ENCODE measurements at regions not wholly inside any gene's neighbourhood (a gene's known extent, or its start where the extent isn't known, plus 50 kb on each side); places are given as distances from the start of the nearest gene placed in this dataset.

DNA sequence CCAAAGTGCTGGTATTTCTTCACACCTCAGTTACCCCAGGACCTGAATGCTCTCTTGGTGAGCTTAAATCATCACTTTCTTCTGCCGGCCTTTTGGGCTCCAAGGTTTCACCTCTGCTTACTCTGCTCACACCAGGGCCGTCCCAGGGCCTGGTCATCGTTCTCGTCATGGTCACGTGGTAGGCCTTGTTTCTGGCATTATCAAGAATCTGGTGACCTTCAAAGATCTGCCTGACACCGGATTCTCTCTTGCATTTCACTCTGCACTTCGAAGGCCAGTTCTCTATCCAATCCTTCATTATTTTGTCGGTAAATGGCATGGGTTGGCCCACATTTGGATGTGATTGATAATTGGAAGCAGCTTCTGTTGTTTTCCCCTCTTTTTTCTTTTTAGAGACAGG, 80.5 kb downstream of the HRH4 start (continued):
- TF ChIP-seq, protein P1, sequence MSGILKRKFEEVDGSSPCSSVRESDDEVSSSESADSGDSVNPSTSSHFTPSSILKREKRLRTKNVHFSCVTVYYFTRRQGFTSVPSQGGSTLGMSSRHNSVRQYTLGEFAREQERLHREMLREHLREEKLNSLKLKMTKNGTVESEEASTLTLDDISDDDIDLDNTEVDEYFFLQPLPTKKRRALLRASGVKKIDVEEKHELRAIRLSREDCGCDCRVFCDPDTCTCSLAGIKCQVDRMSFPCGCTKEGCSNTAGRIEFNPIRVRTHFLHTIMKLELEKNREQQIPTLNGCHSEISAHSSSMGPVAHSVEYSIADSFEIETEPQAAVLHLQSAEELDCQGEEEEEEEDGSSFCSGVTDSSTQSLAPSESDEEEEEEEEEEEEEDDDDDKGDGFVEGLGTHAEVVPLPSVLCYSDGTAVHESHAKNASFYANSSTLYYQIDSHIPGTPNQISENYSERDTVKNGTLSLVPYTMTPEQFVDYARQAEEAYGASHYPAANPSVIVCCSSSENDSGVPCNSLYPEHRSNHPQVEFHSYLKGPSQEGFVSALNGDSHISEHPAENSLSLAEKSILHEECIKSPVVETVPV (CRISPR knock-in tag; IDR thresholded peaks at IDR 0.05), result no peak
- TF ChIP-seq SNAI2 (CRISPR knock-in tag; IDR thresholded peaks at IDR 0.05) (no peak), ISL1 (CRISPR knock-in tag; IDR thresholded peaks at IDR 0.05) (no peak), ARNTL (CRISPR knock-in tag; IDR thresholded peaks at IDR 0.05; ENCODE audit: borderline replicate concordance, low read depth) (no peak)

DNA sequence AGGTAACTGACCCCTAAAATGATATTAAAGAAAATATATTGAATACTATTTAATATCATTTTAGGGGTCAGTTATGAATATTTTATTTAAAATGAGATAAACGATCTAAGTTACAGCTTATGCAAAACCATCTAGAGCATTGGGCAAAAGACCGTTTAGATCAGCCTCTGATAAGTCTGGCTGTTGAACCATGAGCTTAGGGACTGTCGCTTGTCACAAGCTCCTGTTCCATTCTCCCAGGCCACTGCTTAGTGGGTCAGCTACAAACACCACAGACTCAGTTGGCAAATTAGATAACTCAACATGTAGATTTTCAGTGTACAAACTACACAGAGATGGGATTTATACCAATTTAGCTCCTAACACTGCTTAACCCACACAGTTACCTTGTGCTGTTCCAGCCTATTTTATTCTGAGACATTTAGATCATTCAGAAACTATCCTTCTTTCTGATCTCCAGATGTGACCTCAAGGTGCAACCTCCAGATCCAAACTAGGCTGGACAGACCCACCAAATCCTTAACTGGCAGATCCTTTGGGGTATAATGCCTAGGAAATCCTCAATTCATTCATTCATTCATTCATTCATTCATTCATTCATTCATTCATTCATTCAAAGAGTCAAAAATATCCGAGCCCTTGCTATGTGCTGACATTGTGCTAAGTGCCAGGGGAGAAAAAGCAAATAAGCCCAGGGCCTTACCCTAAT, 82.8 kb downstream of the HRH4 start:
- ATAC-seq, result no peak
- no peak for TF ChIP-seq SNAI2 (CRISPR knock-in tag; IDR thresholded peaks at IDR 0.05)
- TF ChIP-seq ESRRG (CRISPR knock-in tag; IDR thresholded peaks at IDR 0.05), result no peak
- TF ChIP-seq ARNTL (CRISPR knock-in tag; IDR thresholded peaks at IDR 0.05; ENCODE audit: borderline replicate concordance, low read depth), result no peak
- TF ChIP-seq, protein P2, sequence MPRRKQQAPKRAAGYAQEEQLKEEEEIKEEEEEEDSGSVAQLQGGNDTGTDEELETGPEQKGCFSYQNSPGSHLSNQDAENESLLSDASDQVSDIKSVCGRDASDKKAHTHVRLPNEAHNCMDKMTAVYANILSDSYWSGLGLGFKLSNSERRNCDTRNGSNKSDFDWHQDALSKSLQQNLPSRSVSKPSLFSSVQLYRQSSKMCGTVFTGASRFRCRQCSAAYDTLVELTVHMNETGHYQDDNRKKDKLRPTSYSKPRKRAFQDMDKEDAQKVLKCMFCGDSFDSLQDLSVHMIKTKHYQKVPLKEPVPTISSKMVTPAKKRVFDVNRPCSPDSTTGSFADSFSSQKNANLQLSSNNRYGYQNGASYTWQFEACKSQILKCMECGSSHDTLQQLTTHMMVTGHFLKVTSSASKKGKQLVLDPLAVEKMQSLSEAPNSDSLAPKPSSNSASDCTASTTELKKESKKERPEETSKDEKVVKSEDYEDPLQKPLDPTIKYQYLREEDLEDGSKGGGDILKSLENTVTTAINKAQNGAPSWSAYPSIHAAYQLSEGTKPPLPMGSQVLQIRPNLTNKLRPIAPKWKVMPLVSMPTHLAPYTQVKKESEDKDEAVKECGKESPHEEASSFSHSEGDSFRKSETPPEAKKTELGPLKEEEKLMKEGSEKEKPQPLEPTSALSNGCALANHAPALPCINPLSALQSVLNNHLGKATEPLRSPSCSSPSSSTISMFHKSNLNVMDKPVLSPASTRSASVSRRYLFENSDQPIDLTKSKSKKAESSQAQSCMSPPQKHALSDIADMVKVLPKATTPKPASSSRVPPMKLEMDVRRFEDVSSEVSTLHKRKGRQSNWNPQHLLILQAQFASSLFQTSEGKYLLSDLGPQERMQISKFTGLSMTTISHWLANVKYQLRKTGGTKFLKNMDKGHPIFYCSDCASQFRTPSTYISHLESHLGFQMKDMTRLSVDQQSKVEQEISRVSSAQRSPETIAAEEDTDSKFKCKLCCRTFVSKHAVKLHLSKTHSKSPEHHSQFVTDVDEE (CRISPR knock-in tag; IDR thresholded peaks at IDR 0.05), result no peak
- no peak for TF ChIP-seq ISL1 (CRISPR knock-in tag; IDR thresholded peaks at IDR 0.05)
- no peak for TF ChIP-seq ZNF565 (CRISPR knock-in tag; conservative IDR thresholded peaks at IDR 0.05; ENCODE audit: low read depth)
- no peak for TF ChIP-seq RARB (CRISPR knock-in tag; IDR thresholded peaks at IDR 0.05)
- TF ChIP-seq TOX (CRISPR knock-in tag; IDR thresholded peaks at IDR 0.05; ENCODE audit: borderline replicate concordance), result no peak

DNA sequence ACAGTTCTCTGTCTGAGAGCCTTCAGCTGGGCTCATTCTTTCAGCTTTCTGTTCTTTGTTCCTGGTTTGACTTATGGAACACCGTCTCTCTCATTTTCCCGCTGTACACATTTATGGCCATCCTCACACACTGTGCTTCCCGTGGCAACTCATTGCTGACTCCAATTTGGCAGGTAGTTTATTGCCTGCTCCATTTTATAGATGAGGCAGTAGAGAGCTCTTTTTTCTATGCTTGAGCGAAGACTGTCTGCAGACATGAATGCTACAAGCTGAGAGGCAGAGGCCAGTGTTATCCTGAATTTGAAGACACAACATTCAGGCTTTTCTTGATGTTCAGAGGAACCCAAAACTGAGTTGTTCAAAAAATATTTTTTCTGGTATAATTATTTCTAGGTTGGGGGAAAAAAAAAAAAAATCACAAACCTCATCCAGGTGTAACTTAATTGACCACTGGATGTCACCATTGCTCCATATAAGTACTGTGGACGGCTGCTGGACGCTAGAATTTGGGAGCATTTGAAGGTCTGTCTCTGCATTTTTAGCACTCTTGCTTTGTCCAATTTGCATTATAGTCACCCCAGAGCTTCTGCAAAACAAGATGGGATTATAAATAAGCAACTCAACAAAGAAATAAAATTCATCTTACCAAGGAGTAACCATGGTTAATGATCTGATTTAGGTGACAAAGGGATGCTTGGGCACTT, 83.5 kb downstream of the HRH4 start:
- TF ChIP-seq ZNF70 (CRISPR knock-in tag; IDR thresholded peaks at IDR 0.05), result no peak
- TF ChIP-seq ZNF8 (CRISPR knock-in tag; IDR thresholded peaks at IDR 0.05), result no peak
- TF ChIP-seq, protein P1 (CRISPR knock-in tag; IDR thresholded peaks at IDR 0.05), result no peak
- TF ChIP-seq, protein P3, sequence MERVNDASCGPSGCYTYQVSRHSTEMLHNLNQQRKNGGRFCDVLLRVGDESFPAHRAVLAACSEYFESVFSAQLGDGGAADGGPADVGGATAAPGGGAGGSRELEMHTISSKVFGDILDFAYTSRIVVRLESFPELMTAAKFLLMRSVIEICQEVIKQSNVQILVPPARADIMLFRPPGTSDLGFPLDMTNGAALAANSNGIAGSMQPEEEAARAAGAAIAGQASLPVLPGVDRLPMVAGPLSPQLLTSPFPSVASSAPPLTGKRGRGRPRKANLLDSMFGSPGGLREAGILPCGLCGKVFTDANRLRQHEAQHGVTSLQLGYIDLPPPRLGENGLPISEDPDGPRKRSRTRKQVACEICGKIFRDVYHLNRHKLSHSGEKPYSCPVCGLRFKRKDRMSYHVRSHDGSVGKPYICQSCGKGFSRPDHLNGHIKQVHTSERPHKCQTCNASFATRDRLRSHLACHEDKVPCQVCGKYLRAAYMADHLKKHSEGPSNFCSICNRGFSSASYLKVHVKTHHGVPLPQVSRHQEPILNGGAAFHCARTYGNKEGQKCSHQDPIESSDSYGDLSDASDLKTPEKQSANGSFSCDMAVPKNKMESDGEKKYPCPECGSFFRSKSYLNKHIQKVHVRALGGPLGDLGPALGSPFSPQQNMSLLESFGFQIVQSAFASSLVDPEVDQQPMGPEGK (CRISPR knock-in tag; IDR thresholded peaks at IDR 0.05; ENCODE audit: borderline replicate concordance), result no peak
- no peak for TF ChIP-seq TCF4 (CRISPR knock-in tag; IDR thresholded peaks at IDR 0.05; ENCODE audit: borderline replicate concordance)
- TF ChIP-seq GLIS3 (CRISPR knock-in tag; IDR thresholded peaks at IDR 0.05), result no peak
- no peak for TF ChIP-seq OSR1 (CRISPR knock-in tag; IDR thresholded peaks at IDR 0.05)
- TF ChIP-seq ARNTL (CRISPR knock-in tag; IDR thresholded peaks at IDR 0.05; ENCODE audit: borderline replicate concordance, low read depth), result no peak
- no peak for TF ChIP-seq BACH2 (CRISPR knock-in tag; IDR thresholded peaks at IDR 0.05; ENCODE audit: borderline replicate concordance)
- no peak for TF ChIP-seq CSDC2 (CRISPR knock-in tag; IDR thresholded peaks at IDR 0.05)
- no peak for ATAC-seq

DNA sequence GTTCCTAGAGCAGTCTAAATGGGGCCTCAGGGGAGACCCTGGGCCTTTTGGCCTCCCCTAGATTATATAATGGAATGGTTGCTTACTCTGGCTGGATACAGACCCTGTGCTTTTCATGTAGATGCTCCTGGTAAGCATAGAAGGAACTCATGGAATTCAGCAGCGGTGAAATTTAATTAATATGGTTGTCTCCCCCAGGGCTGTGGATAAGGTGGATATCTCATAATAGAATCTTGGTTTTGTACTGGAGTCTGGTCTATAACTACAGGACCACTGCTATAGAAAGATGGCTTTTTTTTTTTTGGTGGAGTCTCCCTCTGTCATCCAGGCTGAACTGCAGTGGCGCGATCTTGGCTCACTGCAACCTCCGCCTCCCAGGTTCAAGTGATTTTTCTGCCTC, 84.5 kb downstream of the HRH4 start:
- TF ChIP-seq ZC3H10 (CRISPR knock-in tag; IDR thresholded peaks at IDR 0.05) (no peak), TOX (CRISPR knock-in tag; IDR thresholded peaks at IDR 0.05; ENCODE audit: borderline replicate concordance) (no peak)
- TF ChIP-seq, protein P2 (CRISPR knock-in tag; IDR thresholded peaks at IDR 0.05), result no peak
- ATAC-seq, result no peak

Measured in SK-N-SH treated with all-trans-retinoic acid at 6 μM for 48 hours (cell line).